ENCODE measurements at regions not wholly inside any gene's neighbourhood (a gene's known extent, or its start where the extent isn't known, plus 50 kb on each side); places are given as distances from the start of the nearest gene placed in this dataset.

DNA sequence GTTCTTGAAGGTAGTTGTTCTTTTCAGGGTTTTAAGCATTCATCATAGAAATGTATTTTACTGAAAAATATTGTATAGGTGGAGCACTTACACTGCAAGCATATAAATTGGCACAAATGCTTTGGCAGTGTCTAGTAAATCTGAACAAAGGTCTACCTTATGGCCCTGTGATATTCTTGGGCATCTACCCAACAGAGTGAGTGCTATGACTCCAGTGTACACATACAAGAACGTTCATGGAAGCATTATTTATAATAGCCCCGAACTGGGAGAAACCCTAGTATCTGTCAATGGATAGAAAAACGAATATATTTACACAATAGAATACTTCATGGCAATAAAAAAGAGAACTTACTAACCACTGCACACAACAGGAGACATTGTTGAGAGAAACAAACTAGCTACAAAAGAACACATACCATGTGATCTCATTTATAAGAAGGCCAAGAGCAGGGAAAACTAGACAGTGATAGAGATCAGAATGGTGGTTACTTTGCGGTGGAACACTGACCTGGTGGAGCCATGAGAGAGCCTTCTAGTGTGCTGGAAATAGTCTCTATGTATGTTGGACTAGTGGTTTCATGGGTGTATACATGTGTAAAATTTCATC, 96.0 kb downstream of the MAB21L3 start:
- no peak overlapping the region for H3K4me3 Mint-ChIP-seq

DNA sequence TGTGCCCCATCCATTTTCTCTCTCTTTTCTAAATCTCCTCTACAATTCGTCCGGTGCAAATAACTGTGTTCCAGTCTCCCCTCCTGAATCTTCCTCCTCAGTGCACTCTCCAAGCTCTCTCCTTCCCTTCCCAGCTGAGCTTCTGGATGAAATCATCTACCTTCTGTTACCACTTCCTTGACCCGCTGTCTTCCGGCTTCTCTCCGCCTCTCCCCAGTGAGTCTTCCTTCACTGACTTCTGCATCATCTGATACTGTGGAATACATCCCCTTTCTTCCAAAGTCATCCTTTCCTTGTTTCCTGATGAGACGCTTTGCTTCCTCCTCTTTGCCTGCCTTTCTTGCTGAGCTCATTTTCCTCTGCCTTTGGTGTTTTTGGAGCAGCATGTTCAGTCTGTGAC, 96.9 kb downstream of the MAB21L3 start:
- H3K9me3 Mint-ChIP-seq = peaks cover 5% of the 10 kb centered on the region
- H3K27ac Mint-ChIP-seq = no peak overlapping the region
- peaks cover 11% of the 10 kb centered on the region for H3K4me1 Mint-ChIP-seq

More for the DNA sequence above, 96.0 kb downstream of the MAB21L3 start:
- TF ChIP-seq, protein P1, sequence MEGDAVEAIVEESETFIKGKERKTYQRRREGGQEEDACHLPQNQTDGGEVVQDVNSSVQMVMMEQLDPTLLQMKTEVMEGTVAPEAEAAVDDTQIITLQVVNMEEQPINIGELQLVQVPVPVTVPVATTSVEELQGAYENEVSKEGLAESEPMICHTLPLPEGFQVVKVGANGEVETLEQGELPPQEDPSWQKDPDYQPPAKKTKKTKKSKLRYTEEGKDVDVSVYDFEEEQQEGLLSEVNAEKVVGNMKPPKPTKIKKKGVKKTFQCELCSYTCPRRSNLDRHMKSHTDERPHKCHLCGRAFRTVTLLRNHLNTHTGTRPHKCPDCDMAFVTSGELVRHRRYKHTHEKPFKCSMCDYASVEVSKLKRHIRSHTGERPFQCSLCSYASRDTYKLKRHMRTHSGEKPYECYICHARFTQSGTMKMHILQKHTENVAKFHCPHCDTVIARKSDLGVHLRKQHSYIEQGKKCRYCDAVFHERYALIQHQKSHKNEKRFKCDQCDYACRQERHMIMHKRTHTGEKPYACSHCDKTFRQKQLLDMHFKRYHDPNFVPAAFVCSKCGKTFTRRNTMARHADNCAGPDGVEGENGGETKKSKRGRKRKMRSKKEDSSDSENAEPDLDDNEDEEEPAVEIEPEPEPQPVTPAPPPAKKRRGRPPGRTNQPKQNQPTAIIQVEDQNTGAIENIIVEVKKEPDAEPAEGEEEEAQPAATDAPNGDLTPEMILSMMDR (IDR thresholded peaks at IDR 0.05; ENCODE audit: unreplicated experiment in 3 of 3) = no peak
- Mint-ChIP-seq H3K4me1 (peaks cover 15% of the 10 kb centered on the region), H3K27me3 (ENCODE audit: low read depth) (no peaks in the 10 kb centered on the region), H3K9me3 (peaks cover 5% of the 10 kb centered on the region), H3K36me3 (ENCODE audit: low read depth) (no peaks in the 10 kb centered on the region), H3K27ac (no peak overlapping the region)

DNA sequence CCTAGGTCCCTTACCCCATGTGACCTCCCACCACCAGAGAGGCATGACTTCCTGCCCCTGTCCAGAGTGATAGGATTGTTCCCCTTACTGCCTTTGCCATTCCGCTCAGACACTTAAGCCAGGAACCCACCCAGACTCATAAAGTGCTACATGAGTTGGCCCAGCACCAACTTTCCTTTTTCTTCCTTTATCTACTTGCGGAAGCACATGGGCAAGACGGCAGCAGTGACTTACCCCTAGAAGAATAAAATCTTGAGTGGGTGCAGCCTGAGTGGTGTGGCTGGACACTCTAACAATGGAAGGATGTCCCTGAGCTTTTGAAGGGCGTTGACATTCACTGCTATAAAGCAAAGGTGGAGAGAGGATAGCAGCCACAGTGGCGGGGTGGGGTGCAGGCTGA, 100.1 kb downstream of the MAB21L3 start:
- H3K9me3 Mint-ChIP-seq = peaks cover 2% of the 10 kb centered on the region
- no peaks in the 10 kb centered on the region for H3K36me3 Mint-ChIP-seq (ENCODE audit: low read depth)
- H3K4me3 Mint-ChIP-seq = no peak overlapping the region
- H3K27ac Mint-ChIP-seq = no peak overlapping the region
- H3K27me3 Mint-ChIP-seq (ENCODE audit: low read depth) = no peaks in the 10 kb centered on the region
- TF ChIP-seq, protein P1 (IDR thresholded peaks at IDR 0.05; ENCODE audit: unreplicated experiment in 3 of 3) = no peak
- no peaks in the 10 kb centered on the region for H3K4me1 Mint-ChIP-seq

More for the DNA sequence above, 96.9 kb downstream of the MAB21L3 start:
- no peaks in the 10 kb centered on the region for H3K36me3 Mint-ChIP-seq (ENCODE audit: low read depth)
- H3K27me3 Mint-ChIP-seq (ENCODE audit: low read depth) = no peaks in the 10 kb centered on the region
- TF ChIP-seq, protein P1 (IDR thresholded peaks at IDR 0.05; ENCODE audit: unreplicated experiment in 3 of 3) = no peak
- no peak overlapping the region for H3K4me3 Mint-ChIP-seq

DNA sequence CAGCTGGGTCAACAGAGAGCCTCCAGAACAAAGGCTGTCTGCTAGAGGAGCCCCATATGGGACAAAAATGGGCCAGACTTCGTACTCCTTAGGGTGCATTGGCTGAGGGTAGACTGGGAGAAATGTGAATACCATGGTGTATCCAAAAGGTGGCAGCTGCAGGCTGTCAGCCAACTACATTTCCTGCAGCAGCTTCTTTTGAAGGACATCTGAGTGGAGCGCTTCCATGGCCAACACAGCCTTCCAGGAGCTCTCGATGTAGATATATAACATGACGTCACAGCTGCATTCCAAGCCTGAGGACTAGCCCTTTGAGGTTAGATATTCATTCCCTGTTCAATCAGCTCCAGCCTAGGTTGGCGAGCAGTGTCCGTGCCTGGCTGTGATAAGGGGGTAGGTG, 107.7 kb downstream of the MAB21L3 start:
- Mint-ChIP-seq H3K4me3 (no peak overlapping the region), H3K4me1 (no peaks in the 10 kb centered on the region), H3K27me3 (ENCODE audit: low read depth) (peaks cover 4% of the 10 kb centered on the region), H3K27ac (no peak overlapping the region), H3K36me3 (ENCODE audit: low read depth) (no peaks in the 10 kb centered on the region), H3K9me3 (peaks cover 2% of the 10 kb centered on the region)
- TF ChIP-seq, protein P1 (IDR thresholded peaks at IDR 0.05; ENCODE audit: unreplicated experiment in 3 of 3) = no peak

DNA sequence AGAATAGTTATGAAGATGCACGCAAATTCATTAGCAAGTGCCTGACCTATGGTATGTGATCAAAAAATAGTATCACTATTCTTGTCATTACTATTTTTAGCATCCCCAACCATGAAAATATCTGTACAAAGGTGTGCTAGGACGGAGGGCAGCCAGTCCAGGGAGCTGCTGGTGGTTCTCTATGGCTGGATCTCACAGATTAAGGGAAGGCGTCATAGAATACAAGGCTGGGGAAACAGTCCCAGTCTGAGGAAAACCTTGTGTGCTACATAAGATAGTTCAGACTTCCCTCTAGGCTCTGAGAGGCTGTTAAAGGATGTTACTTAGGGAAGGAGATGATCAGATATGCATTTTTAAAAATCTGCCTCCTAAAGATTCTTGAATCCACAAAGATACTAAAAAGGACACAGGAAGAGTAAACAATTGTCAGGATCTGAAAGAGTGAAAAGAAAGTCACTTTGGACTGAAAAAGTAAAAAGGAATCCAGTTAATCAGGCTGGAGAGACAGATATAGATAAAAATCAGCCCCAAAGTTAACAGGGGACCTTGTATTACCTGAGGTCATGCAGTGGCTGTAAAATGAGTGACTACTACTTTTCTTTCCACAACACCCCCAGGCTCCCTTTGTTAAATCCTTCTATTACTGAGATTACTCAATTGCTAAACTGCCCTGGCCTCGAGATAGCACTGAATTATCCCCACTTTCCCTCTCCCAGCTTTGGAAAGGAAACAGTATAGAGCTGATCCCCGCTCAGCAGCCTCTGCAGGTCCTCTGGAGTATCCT, 108.6 kb downstream of the MAB21L3 start:
- TF ChIP-seq, protein P1 (IDR thresholded peaks at IDR 0.05; ENCODE audit: unreplicated experiment in 3 of 3) = no peak
- Mint-ChIP-seq H3K27me3 (ENCODE audit: low read depth) (peaks cover 5% of the 10 kb centered on the region), H3K4me3 (no peak overlapping the region), H3K36me3 (ENCODE audit: low read depth) (no peaks in the 10 kb centered on the region), H3K9me3 (peaks cover 2% of the 10 kb centered on the region), H3K4me1 (no peaks in the 10 kb centered on the region), H3K27ac (no peak overlapping the region)

Measured in nephron (organoid).